ENCODE measurements at regions not wholly inside any gene's neighbourhood (a gene's known extent, or its start where the extent isn't known, plus 50 kb on each side); places are given as distances from the start of the nearest gene placed in this dataset.

- Mint-ChIP-seq H3K36me3 (peaks cover 1% of the 10 kb centered on the region), H3K4me1 (ENCODE audit: low read depth) (no peaks in the 10 kb centered on the region), H3K4me3 (no peak overlapping the region), H3K27me3 (no peaks in the 10 kb centered on the region), H3K9me3 (peaks cover 3% of the 10 kb centered on the region), H3K27ac (no peak overlapping the region)
- ChIA-PET POLR2A (no interaction called here), CTCF (no interaction called here)
- intact Hi-C loops (cut with micrococcal nuclease): no loop called here
- DNase-seq: no peak
Measured at GRCh38 chr17:12489325-12489724, 176.4 kb upstream of the MYOCD start.

- POLR2A ChIA-PET: no interaction called here
- Mint-ChIP-seq H3K27me3 (no peaks in the 10 kb centered on the region), H3K36me3 (peaks cover 1% of the 10 kb centered on the region), H3K4me1 (ENCODE audit: low read depth) (no peaks in the 10 kb centered on the region), H3K9me3 (peaks cover 3% of the 10 kb centered on the region), H3K27ac (no peak overlapping the region), H3K4me3 (no peak overlapping the region)
- no peak for DNase-seq
- CTCF ChIA-PET: no interaction called here
- intact Hi-C loops (cut with micrococcal nuclease): no loop called here
Measured at GRCh38 chr17:12492450-12492849, 173.2 kb upstream of the MYOCD start.

GRCh38 chr17:12505866-12506265, 159.8 kb upstream of the MYOCD start:
- Mint-ChIP-seq H3K9me3 (peaks cover 5% of the 10 kb centered on the region), H3K4me3 (no peak overlapping the region), H3K4me1 (ENCODE audit: low read depth) (no peaks in the 10 kb centered on the region), H3K27ac (no peak overlapping the region), H3K27me3 (no peaks in the 10 kb centered on the region), H3K36me3 (no peaks in the 10 kb centered on the region)
- DNase-seq: no peak
- intact Hi-C loops (cut with micrococcal nuclease): no loop called here
- ChIA-PET CTCF (no interaction called here), POLR2A (no interaction called here)

GRCh38 chr17:12507026-12507595, 158.6 kb upstream of the MYOCD start:
- Mint-ChIP-seq H3K36me3 (no peaks in the 10 kb centered on the region), H3K27ac (no peak overlapping the region), H3K4me3 (no peak overlapping the region), H3K4me1 (ENCODE audit: low read depth) (no peaks in the 10 kb centered on the region), H3K27me3 (no peaks in the 10 kb centered on the region), H3K9me3 (peaks cover 5% of the 10 kb centered on the region)
- intact Hi-C loops (cut with micrococcal nuclease): no loop called here
- ChIA-PET CTCF (no interaction called here), POLR2A (no interaction called here)
- DNase-seq: no peak

GRCh38 chr17:12509801-12510200, 155.9 kb upstream of the MYOCD start:
- Mint-ChIP-seq H3K4me3 (no peak overlapping the region), H3K27me3 (no peaks in the 10 kb centered on the region), H3K27ac (no peak overlapping the region), H3K4me1 (ENCODE audit: low read depth) (no peaks in the 10 kb centered on the region), H3K36me3 (no peaks in the 10 kb centered on the region), H3K9me3 (peaks cover 3% of the 10 kb centered on the region)
- intact Hi-C loops (cut with micrococcal nuclease): no loop called here
- DNase-seq: no peak
- ChIA-PET POLR2A (no interaction called here), CTCF (no interaction called here)

GRCh38 chr17:12510535-12510934, 155.2 kb upstream of the MYOCD start:
- no peaks in the 10 kb centered on the region for H3K27me3 Mint-ChIP-seq
- DNase-seq: no peak
- ChIA-PET CTCF (no interaction called here), POLR2A (no interaction called here)
- intact Hi-C loops (cut with micrococcal nuclease): no loop called here
- H3K4me1 Mint-ChIP-seq (ENCODE audit: low read depth): no peaks in the 10 kb centered on the region
- peaks cover 3% of the 10 kb centered on the region for H3K9me3 Mint-ChIP-seq
- no peak overlapping the region for H3K4me3 Mint-ChIP-seq
- no peak overlapping the region for H3K27ac Mint-ChIP-seq
- H3K36me3 Mint-ChIP-seq: no peaks in the 10 kb centered on the region

GRCh38 chr17:12512694-12513355, 152.9 kb upstream of the MYOCD start:
- no peak for DNase-seq
- intact Hi-C loops (cut with micrococcal nuclease): no loop called here
- ChIA-PET CTCF (no interaction called here), POLR2A (no interaction called here)
- Mint-ChIP-seq H3K36me3 (no peaks in the 10 kb centered on the region), H3K27ac (no peak overlapping the region), H3K4me1 (ENCODE audit: low read depth) (no peaks in the 10 kb centered on the region), H3K27me3 (no peaks in the 10 kb centered on the region), H3K9me3 (peaks cover 3% of the 10 kb centered on the region), H3K4me3 (no peak overlapping the region)

- intact Hi-C loops (cut with micrococcal nuclease): no loop called here
- H3K27ac Mint-ChIP-seq: no peak overlapping the region
- no peak for DNase-seq
- no peaks in the 10 kb centered on the region for H3K9me3 Mint-ChIP-seq
- ChIA-PET POLR2A (no interaction called here), CTCF (no interaction called here)
- no peaks in the 10 kb centered on the region for H3K4me1 Mint-ChIP-seq (ENCODE audit: low read depth)
- no peak overlapping the region for H3K4me3 Mint-ChIP-seq
- H3K27me3 Mint-ChIP-seq: no peaks in the 10 kb centered on the region
- H3K36me3 Mint-ChIP-seq: no peaks in the 10 kb centered on the region
Measured at GRCh38 chr17:12514596-12514995, 151.1 kb upstream of the MYOCD start.

- peaks cover 4% of the 10 kb centered on the region for H3K9me3 Mint-ChIP-seq
- H3K27me3 Mint-ChIP-seq: no peaks in the 10 kb centered on the region
- intact Hi-C loops (cut with micrococcal nuclease): no loop called here
- no peaks in the 10 kb centered on the region for H3K36me3 Mint-ChIP-seq
- no peak overlapping the region for H3K4me3 Mint-ChIP-seq
- CTCF ChIA-PET: no interaction called here
- H3K4me1 Mint-ChIP-seq (ENCODE audit: low read depth): no peaks in the 10 kb centered on the region
- DNase-seq: no peak
- POLR2A ChIA-PET: no interaction called here
- H3K27ac Mint-ChIP-seq: no peak overlapping the region
Measured at GRCh38 chr17:12519956-12520594, 145.6 kb upstream of the MYOCD start.

GRCh38 chr17:12521416-12521815, 144.3 kb upstream of the MYOCD start:
- DNase-seq: no peak
- Mint-ChIP-seq H3K9me3 (peaks cover 4% of the 10 kb centered on the region), H3K36me3 (no peaks in the 10 kb centered on the region), H3K4me1 (ENCODE audit: low read depth) (no peaks in the 10 kb centered on the region), H3K4me3 (no peak overlapping the region), H3K27me3 (no peaks in the 10 kb centered on the region), H3K27ac (no peak overlapping the region)
- ChIA-PET POLR2A (no interaction called here), CTCF (no interaction called here)
- intact Hi-C loops (cut with micrococcal nuclease): no loop called here

GRCh38 chr17:12522336-12522735, 143.4 kb upstream of the MYOCD start:
- no peak for DNase-seq
- no peak overlapping the region for H3K4me3 Mint-ChIP-seq
- POLR2A ChIA-PET: no interaction called here
- intact Hi-C loops (cut with micrococcal nuclease): no loop called here
- no peaks in the 10 kb centered on the region for H3K27me3 Mint-ChIP-seq
- no peak overlapping the region for H3K27ac Mint-ChIP-seq
- H3K9me3 Mint-ChIP-seq: peaks cover 4% of the 10 kb centered on the region
- CTCF ChIA-PET: interaction anchor here (0.7 kb wide), 1 partner anchor 968 kb away, joined by 5 read pairs; no protein-coding TSS in a partner anchor
- H3K36me3 Mint-ChIP-seq: no peaks in the 10 kb centered on the region
- no peaks in the 10 kb centered on the region for H3K4me1 Mint-ChIP-seq (ENCODE audit: low read depth)

- no peak for DNase-seq
- CTCF ChIA-PET: no interaction called here
- H3K27ac Mint-ChIP-seq: no peak overlapping the region
- no peak overlapping the region for H3K4me3 Mint-ChIP-seq
- POLR2A ChIA-PET: no interaction called here
- H3K27me3 Mint-ChIP-seq: no peaks in the 10 kb centered on the region
- intact Hi-C loops (cut with micrococcal nuclease): no loop called here
- no peaks in the 10 kb centered on the region for H3K36me3 Mint-ChIP-seq
- H3K4me1 Mint-ChIP-seq (ENCODE audit: low read depth): no peaks in the 10 kb centered on the region
- H3K9me3 Mint-ChIP-seq: peaks cover 4% of the 10 kb centered on the region
Measured at GRCh38 chr17:12522743-12523183, 142.9 kb upstream of the MYOCD start.

GRCh38 chr17:12523244-12523643, 142.4 kb upstream of the MYOCD start:
- DNase-seq: no peak
- no peak overlapping the region for H3K4me3 Mint-ChIP-seq
- H3K4me1 Mint-ChIP-seq (ENCODE audit: low read depth): no peaks in the 10 kb centered on the region
- H3K27me3 Mint-ChIP-seq: no peaks in the 10 kb centered on the region
- peaks cover 4% of the 10 kb centered on the region for H3K9me3 Mint-ChIP-seq
- no peak overlapping the region for H3K27ac Mint-ChIP-seq
- ChIA-PET CTCF (no interaction called here), POLR2A (no interaction called here)
- intact Hi-C loops (cut with micrococcal nuclease): no loop called here
- H3K36me3 Mint-ChIP-seq: no peaks in the 10 kb centered on the region

Data from activated CD4-positive, alpha-beta memory T cell treated with anti-CD3 and anti-CD28 coated beads for 36 hours (primary cell).